HG03025 (cell line): ENCODE measurements at regions not wholly inside any gene's neighbourhood (a gene's known extent, or its start where the extent isn't known, plus 50 kb on each side); places are given as distances from the start of the nearest gene placed in this dataset.
"Not testable (repeated sequence)": the region's sequence is repeated elsewhere in the genome, so short reads cannot be mapped to it uniquely, and the experiment has no call there.

Experiments
- ATAC-seq: cut with Tn5 transposase; IDR thresholded peaks from one replicate; pipeline ENCODE4 v1.9.1; 2021; ENCODE audit warnings: mild to moderate bottlenecking, moderate library complexity; ENCODE audit not compliant: unreplicated experiment, low FRiP score

DNA sequence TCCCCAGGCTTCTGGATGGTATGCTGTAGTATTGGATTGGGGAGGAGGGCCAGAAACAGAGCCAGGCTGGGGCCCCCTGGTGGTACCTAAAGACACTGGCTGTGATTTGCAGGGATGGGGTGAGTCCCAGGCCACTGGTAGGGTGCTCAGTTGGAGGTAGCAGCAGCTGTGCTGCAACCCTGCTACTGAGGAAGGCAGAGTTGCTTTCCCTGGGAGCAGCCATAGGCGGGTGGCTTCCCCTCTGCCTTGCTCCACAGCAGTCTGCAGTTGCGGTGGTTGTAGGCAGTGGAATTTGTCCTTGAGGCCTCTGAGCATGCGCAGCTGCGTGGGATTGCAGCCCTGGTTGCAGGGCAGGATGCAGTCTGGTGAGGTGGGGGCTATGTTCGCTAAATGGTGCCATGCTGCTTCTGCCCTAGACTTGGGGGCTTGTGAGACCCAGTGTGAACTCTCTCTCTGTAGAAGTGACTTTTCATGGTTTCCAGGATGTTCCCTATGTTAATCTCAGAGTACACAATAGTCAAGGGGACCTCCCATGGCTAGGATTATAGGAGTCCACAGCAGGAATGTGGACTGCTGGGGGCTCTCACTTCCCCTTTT lies 443.5 kb downstream of the XIRP2 start:
- no peak for ATAC-seq

DNA sequence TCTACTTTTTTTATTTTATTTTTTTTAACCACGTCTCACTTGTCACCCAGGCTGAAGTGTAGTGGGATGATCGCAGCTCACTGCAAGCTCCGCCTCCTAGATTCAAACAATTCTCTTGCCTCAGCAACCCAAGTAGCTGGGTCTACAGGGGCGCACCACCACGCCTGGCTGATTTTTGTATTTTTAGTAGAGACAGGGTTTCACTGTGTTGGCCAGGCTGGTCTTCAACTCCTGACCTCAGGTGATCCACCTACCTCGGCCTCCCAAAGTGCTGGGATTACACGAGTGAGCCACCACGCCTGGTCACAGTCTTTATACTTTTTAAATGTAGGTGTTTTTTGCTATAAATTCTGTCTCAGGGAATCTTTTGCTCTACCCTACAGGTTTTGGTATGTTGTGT lies 440.5 kb downstream of the XIRP2 start:
- not testable (repeated sequence) for ATAC-seq

DNA sequence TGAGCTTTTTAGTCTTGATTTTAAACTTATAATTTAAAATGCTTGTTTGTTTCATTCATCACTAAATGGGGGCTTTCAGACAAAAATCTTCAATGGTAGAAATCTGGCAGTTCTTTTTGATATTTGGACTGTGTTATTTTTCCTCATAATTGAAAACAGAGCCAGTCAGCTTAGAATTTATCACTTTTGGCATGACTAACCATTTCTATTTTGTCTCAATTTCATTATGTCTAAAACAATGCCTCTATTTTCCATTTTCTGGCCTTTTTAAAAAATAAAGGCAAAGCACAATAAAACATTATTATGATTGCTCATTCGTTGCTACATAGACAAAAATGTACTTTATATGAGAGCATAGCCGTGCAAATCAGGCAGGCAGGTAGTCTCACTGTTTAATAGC lies 434.5 kb downstream of the XIRP2 start:
- ATAC-seq = no peak

DNA sequence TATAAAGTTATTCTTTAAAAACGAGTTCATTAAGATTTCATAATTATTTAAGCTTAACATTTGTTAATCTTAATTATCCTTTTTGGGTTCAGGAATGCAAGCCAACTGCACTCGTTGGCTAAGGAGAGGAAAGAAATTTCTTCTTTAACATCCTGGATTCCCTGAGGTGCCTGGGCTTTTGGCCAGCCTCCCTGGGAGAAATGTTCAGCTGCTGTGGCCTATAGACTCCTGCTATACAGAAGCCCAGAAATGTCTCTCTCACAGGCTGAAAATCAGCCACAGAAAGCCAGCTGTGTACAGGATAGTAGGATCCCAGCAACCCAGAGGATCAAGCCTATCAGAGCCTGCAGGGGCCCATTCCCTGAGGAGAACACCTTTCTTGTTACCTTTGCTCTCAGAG lies 430.3 kb downstream of the XIRP2 start:
- no peak for ATAC-seq

DNA sequence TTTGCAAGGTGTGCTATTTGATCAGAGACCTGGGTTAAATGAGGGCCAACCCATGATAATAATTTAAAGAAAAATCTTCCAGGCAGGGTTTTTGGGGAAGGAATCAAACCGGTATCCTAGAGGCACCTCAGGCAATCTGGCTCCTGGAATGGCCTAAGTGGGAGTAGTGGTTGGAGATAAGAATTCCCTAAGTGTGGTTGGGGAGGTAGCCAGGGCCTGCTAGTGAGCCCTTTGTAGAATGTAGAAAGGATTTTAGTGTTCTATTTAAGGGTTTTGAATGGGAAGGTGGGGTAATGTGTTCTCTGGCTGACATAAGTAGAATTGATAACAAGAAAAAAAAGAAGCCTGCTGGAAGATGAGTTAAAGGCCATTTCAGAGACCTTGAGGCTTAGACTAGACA lies 422.2 kb downstream of the XIRP2 start:
- ATAC-seq = no peak
